ENCODE measurements at regions not wholly inside any gene's neighbourhood (a gene's known extent, or its start where the extent isn't known, plus 50 kb on each side); places are given as distances from the start of the nearest gene placed in this dataset.

DNA sequence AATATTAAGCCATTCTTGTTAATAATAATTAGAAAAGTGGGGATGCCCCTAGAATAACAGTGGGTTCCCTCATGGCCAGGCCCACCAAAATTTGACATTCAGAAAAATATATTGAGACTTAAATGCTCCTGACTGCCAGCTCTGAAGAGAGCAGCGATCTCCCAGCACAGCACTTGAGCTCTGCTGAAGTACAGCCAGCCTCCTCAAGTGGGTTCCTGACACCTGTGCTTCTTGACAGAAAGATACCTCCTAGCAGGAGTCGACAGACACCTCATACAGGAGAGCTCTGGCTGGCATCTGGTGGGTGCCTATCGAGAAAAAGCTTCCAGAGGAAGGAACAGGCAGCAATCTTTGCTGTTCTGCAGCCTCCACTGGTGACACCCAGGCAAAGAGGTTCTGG lies 261.5 kb downstream of the DTWD2 start:
- H3K27ac ChIP-seq (ENCODE audit: low read depth, low read length) = no peak overlapping the region
- no peaks in the 10 kb centered on the region for H3K36me3 ChIP-seq (ENCODE audit: control insufficient read depth, insufficient read depth, low read length)

GRCh38 chr5:118723021-118723338 lies 265.4 kb downstream of the DTWD2 start:
- no peaks in the 10 kb centered on the region; the same call in 1 of the 2 replicates for H3K9me3 ChIP-seq (ENCODE audit: control insufficient read depth, insufficient read depth, low read length)
- H3K4me1 ChIP-seq (ENCODE audit: control insufficient read depth, insufficient read depth, low read length) = 0 out of 2 replicates have a peak, but pooled peaks cover under 1% of the 10 kb centered on the region
- H3K4me3 ChIP-seq (ENCODE audit: low read depth, low read length) = no peak overlapping the region
- H3K27ac ChIP-seq (ENCODE audit: low read depth, low read length) = no peak overlapping the region
- no peak overlapping the region for H3K9ac ChIP-seq (ENCODE audit: low read depth, low read length)
- no peaks in the 10 kb centered on the region for H3K36me3 ChIP-seq (ENCODE audit: control insufficient read depth, insufficient read depth, low read length)
- H3K27me3 ChIP-seq (ENCODE audit: control insufficient read depth, insufficient read depth, low read length) = no peaks in the 10 kb centered on the region

More for the DNA sequence above, 261.5 kb downstream of the DTWD2 start:
- Histone ChIP-seq H3K4me1 (ENCODE audit: control insufficient read depth, insufficient read depth, low read length) (0 out of 2 replicates have a peak, but pooled peaks cover 3% of the 10 kb centered on the region), H3K9ac (ENCODE audit: low read depth, low read length) (no peak overlapping the region), H3K9me3 (ENCODE audit: control insufficient read depth, insufficient read depth, low read length) (no peaks in the 10 kb centered on the region), H3K27me3 (ENCODE audit: control insufficient read depth, insufficient read depth, low read length) (no peaks in the 10 kb centered on the region), H3K4me3 (ENCODE audit: low read depth, low read length) (no peak overlapping the region)

- Histone ChIP-seq H3K27ac (ENCODE audit: low read depth, low read length) (no peak overlapping the region), H3K9ac (ENCODE audit: low read depth, low read length) (no peak overlapping the region), H3K4me1 (ENCODE audit: control insufficient read depth, insufficient read depth, low read length) (no peaks in the 10 kb centered on the region), H3K27me3 (ENCODE audit: control insufficient read depth, insufficient read depth, low read length) (no peaks in the 10 kb centered on the region), H3K4me3 (ENCODE audit: low read depth, low read length) (no peak overlapping the region), H3K9me3 (ENCODE audit: control insufficient read depth, insufficient read depth, low read length) (no peaks in the 10 kb centered on the region; the same call in 1 of the 2 replicates), H3K36me3 (ENCODE audit: control insufficient read depth, insufficient read depth, low read length) (no peaks in the 10 kb centered on the region)
Measured at GRCh38 chr5:118722122-118723020, 266.0 kb downstream of the DTWD2 start.

GRCh38 chr5:118711727-118712126 lies 276.6 kb downstream of the DTWD2 start:
- Histone ChIP-seq H3K9me3 (ENCODE audit: control insufficient read depth, insufficient read depth, low read length) (no peaks in the 10 kb centered on the region), H3K27me3 (ENCODE audit: control insufficient read depth, insufficient read depth, low read length) (no peaks in the 10 kb centered on the region), H3K9ac (ENCODE audit: low read depth, low read length) (no peak overlapping the region), H3K36me3 (ENCODE audit: control insufficient read depth, insufficient read depth, low read length) (no peaks in the 10 kb centered on the region), H3K4me1 (ENCODE audit: control insufficient read depth, insufficient read depth, low read length) (no peaks in the 10 kb centered on the region), H3K27ac (ENCODE audit: low read depth, low read length) (no peak overlapping the region), H3K4me3 (ENCODE audit: low read depth, low read length) (no peak overlapping the region)

GRCh38 chr5:118705959-118706667 lies 282.2 kb downstream of the DTWD2 start:
- Histone ChIP-seq H3K4me1 (ENCODE audit: control insufficient read depth, insufficient read depth, low read length) (no peaks in the 10 kb centered on the region), H3K4me3 (ENCODE audit: low read depth, low read length) (no peak overlapping the region), H3K36me3 (ENCODE audit: control insufficient read depth, insufficient read depth, low read length) (no peaks in the 10 kb centered on the region), H3K27me3 (ENCODE audit: control insufficient read depth, insufficient read depth, low read length) (no peaks in the 10 kb centered on the region), H3K9me3 (ENCODE audit: control insufficient read depth, insufficient read depth, low read length) (peaks cover 30% of the 10 kb centered on the region), H3K9ac (ENCODE audit: low read depth, low read length) (no peak overlapping the region), H3K27ac (ENCODE audit: low read depth, low read length) (no peak overlapping the region)

- H3K4me1 ChIP-seq (ENCODE audit: control insufficient read depth, insufficient read depth, low read length) = no peaks in the 10 kb centered on the region
- H3K27ac ChIP-seq (ENCODE audit: low read depth, low read length) = no peak overlapping the region
- no peaks in the 10 kb centered on the region for H3K36me3 ChIP-seq (ENCODE audit: control insufficient read depth, insufficient read depth, low read length)
- H3K9ac ChIP-seq (ENCODE audit: low read depth, low read length) = no peak overlapping the region
- no peaks in the 10 kb centered on the region for H3K27me3 ChIP-seq (ENCODE audit: control insufficient read depth, insufficient read depth, low read length)
- no peak overlapping the region for H3K4me3 ChIP-seq (ENCODE audit: low read depth, low read length)
- peaks cover 30% of the 10 kb centered on the region for H3K9me3 ChIP-seq (ENCODE audit: control insufficient read depth, insufficient read depth, low read length)
Measured at GRCh38 chr5:118703241-118703640, 285.1 kb downstream of the DTWD2 start.

- Histone ChIP-seq H3K27me3 (ENCODE audit: control insufficient read depth, insufficient read depth, low read length) (no peaks in the 10 kb centered on the region), H3K9ac (ENCODE audit: low read depth, low read length) (no peak overlapping the region), H3K4me1 (ENCODE audit: control insufficient read depth, insufficient read depth, low read length) (no peaks in the 10 kb centered on the region), H3K4me3 (ENCODE audit: low read depth, low read length) (no peak overlapping the region), H3K36me3 (ENCODE audit: control insufficient read depth, insufficient read depth, low read length) (no peaks in the 10 kb centered on the region), H3K27ac (ENCODE audit: low read depth, low read length) (no peak overlapping the region), H3K9me3 (ENCODE audit: control insufficient read depth, insufficient read depth, low read length) (peaks cover 30% of the 10 kb centered on the region)
Measured at GRCh38 chr5:118701791-118702190, 286.6 kb downstream of the DTWD2 start.

DNA sequence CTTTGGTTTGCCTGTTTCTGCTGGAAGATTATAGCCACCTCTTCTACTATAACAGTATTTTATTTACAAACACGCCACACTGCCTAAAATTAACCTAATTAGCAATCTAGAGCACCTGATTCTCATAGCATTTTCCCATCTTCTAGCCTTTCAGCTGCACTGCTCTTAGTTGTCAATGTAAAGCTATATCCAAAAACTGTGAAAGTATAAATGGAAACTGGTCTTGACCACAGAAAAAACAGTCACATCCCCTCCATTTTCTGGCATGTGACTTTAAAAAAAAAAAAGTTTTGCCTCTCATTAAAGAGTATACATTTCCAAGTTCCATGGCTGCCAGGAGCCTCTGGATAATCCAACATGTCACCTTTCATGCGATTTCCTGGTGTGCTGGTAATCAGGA lies 287.8 kb downstream of the DTWD2 start:
- Histone ChIP-seq H3K9me3 (ENCODE audit: control insufficient read depth, insufficient read depth, low read length) (peaks cover 30% of the 10 kb centered on the region), H3K4me1 (ENCODE audit: control insufficient read depth, insufficient read depth, low read length) (no peaks in the 10 kb centered on the region), H3K27ac (ENCODE audit: low read depth, low read length) (no peak overlapping the region), H3K4me3 (ENCODE audit: low read depth, low read length) (no peak overlapping the region), H3K27me3 (ENCODE audit: control insufficient read depth, insufficient read depth, low read length) (no peaks in the 10 kb centered on the region), H3K9ac (ENCODE audit: low read depth, low read length) (no peak overlapping the region), H3K36me3 (ENCODE audit: control insufficient read depth, insufficient read depth, low read length) (no peaks in the 10 kb centered on the region)

DNA sequence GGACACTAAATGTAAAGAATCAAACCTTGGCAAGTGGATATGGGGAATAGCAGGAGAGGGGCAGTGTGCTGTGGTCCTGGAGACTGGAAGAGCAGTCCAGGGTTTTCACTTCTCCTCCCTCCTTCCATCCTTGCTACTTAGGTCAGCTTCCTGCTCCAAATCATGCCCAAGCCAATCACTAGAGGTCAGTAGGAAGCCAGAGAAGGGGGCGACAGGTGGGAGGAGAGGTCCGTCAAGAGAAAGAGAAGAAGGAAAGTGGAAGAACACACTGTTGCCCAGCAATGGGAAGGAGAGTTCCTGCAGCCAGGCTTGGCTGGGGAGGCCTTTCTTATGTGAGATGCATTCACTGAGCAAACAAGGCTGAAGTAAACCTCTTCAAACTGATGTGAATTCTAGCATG lies 289.6 kb downstream of the DTWD2 start:
- Histone ChIP-seq H3K4me1 (ENCODE audit: control insufficient read depth, insufficient read depth, low read length) (no peaks in the 10 kb centered on the region), H3K36me3 (ENCODE audit: control insufficient read depth, insufficient read depth, low read length) (no peaks in the 10 kb centered on the region), H3K27me3 (ENCODE audit: control insufficient read depth, insufficient read depth, low read length) (no peaks in the 10 kb centered on the region), H3K9me3 (ENCODE audit: control insufficient read depth, insufficient read depth, low read length) (peaks cover 20% of the 10 kb centered on the region), H3K9ac (ENCODE audit: low read depth, low read length) (no peak overlapping the region), H3K27ac (ENCODE audit: low read depth, low read length) (no peak overlapping the region), H3K4me3 (ENCODE audit: low read depth, low read length) (no peak overlapping the region)

DNA sequence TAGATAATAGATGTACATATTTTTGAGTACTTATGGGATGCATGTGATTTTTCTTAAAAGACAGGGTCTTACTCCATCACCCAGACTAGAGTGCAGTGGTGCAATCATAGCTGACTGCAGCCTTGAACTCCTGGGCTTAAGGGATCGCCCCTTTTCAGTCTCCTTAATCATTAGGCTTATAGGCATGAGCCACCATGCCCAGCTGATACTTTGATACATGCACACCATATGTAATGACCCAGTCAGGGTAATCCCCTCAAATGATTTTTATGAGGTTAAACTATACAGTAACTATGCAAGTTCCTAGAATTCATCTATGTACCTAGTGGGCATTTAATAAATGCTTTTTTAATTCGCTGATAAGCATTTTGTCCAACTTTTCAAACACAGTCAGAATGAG lies 292.3 kb downstream of the DTWD2 start:
- no peaks in the 10 kb centered on the region for H3K4me1 ChIP-seq (ENCODE audit: control insufficient read depth, insufficient read depth, low read length)

DNA sequence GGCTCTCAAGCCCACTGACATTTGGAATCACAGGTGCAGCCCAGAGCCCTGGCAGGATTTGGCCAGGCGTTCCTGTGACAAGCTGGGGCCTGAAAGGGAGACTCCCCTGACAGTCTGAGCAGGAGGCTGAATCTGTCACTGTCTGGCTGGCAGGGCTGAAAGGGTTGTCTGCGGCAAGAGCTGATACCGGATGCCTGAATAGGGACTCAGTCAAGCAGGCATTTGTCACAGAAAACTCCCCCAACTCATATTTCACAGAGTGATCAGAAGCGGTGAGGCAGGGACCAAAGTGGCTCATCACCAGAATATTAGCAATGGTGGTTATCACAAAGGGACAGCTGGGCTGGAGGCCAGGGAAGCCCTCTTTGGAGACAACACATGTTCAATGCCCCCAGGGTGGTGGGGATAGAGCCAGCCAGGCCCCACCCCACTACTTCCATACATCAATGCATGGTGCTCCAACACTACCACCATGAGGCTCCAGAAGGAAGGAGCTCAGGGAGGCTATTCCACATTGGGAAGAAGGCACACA lies 295.5 kb downstream of the DTWD2 start:
- Histone ChIP-seq H3K27me3 (ENCODE audit: control insufficient read depth, insufficient read depth, low read length) (no peaks in the 10 kb centered on the region), H3K9me3 (ENCODE audit: control insufficient read depth, insufficient read depth, low read length) (no peaks in the 10 kb centered on the region), H3K27ac (ENCODE audit: low read depth, low read length) (no peak overlapping the region), H3K4me1 (ENCODE audit: control insufficient read depth, insufficient read depth, low read length) (no peaks in the 10 kb centered on the region), H3K4me3 (ENCODE audit: low read depth, low read length) (no peak overlapping the region), H3K36me3 (ENCODE audit: control insufficient read depth, insufficient read depth, low read length) (no peaks in the 10 kb centered on the region), H3K9ac (ENCODE audit: low read depth, low read length) (no peak overlapping the region)

More for the DNA sequence above, 292.3 kb downstream of the DTWD2 start:
- Histone ChIP-seq H3K27me3 (ENCODE audit: control insufficient read depth, insufficient read depth, low read length) (no peaks in the 10 kb centered on the region), H3K9ac (ENCODE audit: low read depth, low read length) (no peak overlapping the region), H3K27ac (ENCODE audit: low read depth, low read length) (no peak overlapping the region), H3K4me3 (ENCODE audit: low read depth, low read length) (no peak overlapping the region), H3K9me3 (ENCODE audit: control insufficient read depth, insufficient read depth, low read length) (no peaks in the 10 kb centered on the region), H3K36me3 (ENCODE audit: control insufficient read depth, insufficient read depth, low read length) (no peaks in the 10 kb centered on the region)
